ENCODE measurements at regions not wholly inside any gene's neighbourhood (a gene's known extent, or its start where the extent isn't known, plus 50 kb on each side); places are given as distances from the start of the nearest gene placed in this dataset.

DNA sequence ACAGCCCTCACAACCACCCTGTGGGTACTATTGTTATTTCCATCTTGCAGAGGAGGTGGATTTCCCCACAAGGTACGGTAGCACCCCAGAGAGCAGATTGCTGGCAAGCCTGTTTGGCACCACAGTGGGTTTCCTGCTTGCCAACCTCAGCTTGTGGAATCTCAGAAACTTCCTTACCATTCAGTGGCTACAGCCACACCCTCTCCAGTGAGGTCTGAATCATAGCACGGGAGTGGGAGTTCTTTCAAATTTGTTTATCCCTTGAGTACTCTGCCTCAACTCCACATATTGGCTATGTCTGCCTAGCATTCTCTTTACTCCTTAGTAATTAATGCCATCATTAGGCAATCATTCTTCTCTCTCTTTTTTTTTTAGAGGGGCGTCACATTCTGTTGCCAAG, 162.1 kb downstream of the PTPRU start:
- FAIRE-seq (no peak), DNase-seq (ENCODE audit: insufficient read length, low spot score) (no peak)
- no peak for TF ChIP-seq POLR2A (IDR thresholded peaks at IDR 0.05; ENCODE audit: low read depth, low read length)

DNA sequence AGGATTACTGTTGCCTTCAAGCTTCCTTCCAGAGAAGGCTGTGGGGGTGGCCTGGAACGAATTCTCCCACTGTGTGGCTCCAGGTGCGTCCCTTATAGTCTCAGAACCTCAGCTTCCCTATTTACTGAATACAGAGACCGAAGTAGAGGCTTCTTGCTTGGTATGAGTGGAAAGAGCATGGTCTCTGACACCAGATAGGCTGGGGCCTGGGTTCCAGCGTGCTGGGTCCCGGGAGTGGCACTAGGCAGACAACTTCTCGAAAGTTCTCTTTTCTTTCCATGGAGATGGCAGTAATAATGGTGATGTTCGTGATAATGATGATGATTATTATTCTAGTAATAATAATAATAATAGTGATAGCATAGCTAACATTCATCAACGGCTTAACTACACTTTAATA, 161.7 kb downstream of the PTPRU start:
- DNase-seq (ENCODE audit: insufficient read length, low spot score) (no peak), FAIRE-seq (no peak)
- no peak for TF ChIP-seq POLR2A (IDR thresholded peaks at IDR 0.05; ENCODE audit: low read depth, low read length)

DNA sequence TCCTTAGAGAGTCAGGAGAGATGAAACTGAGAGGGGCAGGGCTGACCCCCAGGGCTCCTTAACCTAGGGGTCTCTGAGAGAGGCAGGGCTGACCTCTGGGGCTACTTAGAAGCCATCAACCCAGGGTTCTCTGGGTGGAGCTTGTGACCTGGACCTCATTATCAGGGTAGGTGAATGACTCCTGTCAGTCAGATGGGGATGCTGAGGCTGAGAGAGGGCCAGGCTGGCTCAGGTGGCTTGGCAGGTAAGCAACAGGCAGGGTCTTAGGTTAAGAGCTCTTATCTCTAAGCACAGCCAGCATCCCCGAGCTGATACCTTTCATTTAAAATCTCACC, 160.9 kb downstream of the PTPRU start:
- no peak for TF ChIP-seq POLR2A (IDR thresholded peaks at IDR 0.05; ENCODE audit: low read depth, low read length)
- FAIRE-seq (no peak), DNase-seq (ENCODE audit: insufficient read length, low spot score) (no peak)

DNA sequence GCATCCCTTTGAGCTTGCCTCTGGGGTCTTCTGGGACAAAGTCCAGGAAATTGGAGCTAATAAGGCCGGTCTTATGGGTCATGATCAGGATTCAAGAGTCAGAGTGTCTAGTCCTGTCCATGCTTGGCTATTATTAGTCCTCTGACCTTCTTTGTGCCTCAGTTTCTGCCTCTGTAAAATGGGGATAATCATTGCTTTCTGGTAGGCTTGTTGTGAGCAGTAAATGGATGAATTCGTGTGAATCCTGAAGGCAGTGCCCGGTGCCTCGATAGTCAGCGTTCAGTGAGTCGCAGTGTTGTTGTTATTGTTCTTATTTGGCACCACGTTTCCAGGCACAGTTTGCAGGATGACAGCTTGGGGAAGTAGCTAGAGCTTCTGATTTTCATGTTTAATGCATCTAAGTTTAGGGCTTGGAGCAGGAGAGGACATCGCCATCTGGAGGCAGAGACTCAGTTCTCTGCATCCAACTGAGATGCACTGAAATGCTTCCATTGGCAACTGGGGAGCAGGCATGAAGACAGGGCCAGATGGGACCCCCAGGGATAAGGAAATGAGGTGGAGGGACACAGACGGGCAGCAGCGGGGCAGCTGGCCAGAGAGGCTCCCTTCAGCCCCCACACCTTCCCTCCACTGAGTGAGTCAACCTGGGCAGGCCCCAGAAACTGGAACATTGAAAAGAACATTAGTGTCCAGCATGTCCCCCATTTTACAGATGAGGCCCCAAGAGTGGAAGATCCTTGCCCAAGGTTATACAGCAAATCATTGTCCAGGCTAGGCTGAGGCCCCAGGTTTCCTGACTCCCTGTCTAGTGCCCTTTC, 160.3 kb downstream of the PTPRU start:
- TF ChIP-seq POLR2A (IDR thresholded peaks at IDR 0.05; ENCODE audit: low read depth, low read length): no peak
- DNase-seq (ENCODE audit: insufficient read length, low spot score): no peak
- FAIRE-seq: no peak

DNA sequence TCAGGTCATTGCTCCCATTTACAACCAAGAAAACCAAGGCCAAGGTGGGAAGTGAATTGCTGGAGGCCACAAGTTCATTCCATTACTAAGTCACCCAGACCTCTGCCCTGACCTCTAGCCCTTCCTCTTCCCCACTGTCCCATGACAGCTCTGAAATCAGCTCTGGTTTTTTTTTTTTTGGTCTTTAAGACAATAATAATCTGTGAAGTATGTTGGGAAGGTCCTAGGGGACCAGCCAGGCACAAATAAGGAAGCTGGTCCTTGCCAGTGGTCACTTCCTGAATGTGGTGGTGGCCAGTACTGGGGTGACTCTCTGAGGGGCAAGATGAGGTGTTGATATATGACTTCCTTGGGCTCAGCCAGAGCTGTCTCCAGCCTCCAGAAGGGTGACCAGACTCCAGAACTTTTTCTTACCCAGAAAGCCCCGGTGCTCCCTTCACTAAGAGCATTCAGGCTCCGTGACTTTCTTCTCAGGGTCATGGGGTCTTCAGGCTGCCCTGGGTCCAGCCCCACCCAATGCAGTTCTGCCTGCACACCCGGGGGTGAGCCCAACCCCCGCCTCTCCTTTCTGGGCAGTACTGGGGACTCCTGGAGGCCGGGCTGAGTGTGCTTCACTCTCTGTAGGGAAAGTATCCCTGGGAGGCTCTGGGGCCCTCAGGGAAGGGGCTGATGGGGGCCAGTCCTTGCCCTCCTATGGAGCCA, 159.6 kb downstream of the PTPRU start:
- no peak for DNase-seq (ENCODE audit: insufficient read length, low spot score)
- no peak for TF ChIP-seq POLR2A (IDR thresholded peaks at IDR 0.05; ENCODE audit: low read depth, low read length)
- FAIRE-seq: no peak

DNA sequence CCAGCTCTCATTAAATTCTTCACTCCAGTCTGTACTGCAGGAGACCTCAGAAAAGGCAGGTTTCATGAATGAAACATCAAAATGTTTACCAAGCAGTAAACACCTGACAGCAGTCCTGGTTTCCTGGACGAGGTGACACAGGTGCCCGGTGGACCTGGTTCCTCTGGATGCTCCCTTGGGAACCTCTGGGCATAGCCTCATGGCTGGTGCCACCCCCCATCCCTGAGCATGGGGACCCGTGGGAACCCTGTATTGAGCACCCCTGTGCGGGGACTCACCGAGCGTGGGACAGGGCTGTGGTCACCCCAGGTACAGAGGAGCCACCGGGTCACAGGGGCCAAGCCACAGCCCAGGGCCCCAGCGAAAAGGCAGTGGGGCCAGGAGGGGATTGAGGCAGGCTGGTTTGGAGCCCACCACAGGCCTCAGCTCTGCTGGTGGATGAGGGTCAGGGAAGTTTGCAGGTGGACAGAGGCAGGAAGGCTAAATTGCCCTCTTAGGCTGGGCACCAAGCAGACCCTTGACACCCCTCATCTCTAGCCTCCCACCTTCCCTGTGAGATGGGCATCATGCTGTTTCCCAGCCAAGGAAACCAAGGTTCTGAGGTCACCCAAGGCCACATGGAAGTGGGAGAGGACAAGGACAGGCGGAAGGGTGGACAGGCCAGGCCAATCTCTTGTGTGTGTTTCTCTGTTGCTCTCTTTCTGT, 158.4 kb downstream of the PTPRU start:
- no peak for DNase-seq (ENCODE audit: insufficient read length, low spot score)
- TF ChIP-seq POLR2A (IDR thresholded peaks at IDR 0.05; ENCODE audit: low read depth, low read length): no peak
- FAIRE-seq: no peak

DNA sequence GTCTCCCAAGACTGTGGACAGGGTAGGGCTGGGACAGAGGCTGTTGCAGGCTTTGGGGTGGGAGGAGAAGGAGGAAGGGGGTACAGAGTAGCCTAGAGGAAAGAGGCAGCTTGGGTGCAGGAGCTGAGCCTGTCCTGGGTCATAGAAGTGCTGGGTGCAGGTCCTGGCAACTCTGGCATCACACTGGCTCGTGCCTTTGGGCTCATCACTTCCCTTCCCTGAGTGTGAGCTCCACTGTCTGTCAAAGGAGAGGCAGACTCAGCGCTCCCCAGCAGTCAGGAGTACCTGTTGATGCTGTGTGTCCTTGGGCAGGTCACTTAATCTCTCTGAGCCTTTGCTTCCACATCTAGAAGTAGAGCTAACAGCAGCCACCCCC, 157.1 kb downstream of the PTPRU start:
- TF ChIP-seq POLR2A (IDR thresholded peaks at IDR 0.05; ENCODE audit: low read depth, low read length): no peak
- no peak for DNase-seq (ENCODE audit: insufficient read length, low spot score)
- no peak for FAIRE-seq

DNA sequence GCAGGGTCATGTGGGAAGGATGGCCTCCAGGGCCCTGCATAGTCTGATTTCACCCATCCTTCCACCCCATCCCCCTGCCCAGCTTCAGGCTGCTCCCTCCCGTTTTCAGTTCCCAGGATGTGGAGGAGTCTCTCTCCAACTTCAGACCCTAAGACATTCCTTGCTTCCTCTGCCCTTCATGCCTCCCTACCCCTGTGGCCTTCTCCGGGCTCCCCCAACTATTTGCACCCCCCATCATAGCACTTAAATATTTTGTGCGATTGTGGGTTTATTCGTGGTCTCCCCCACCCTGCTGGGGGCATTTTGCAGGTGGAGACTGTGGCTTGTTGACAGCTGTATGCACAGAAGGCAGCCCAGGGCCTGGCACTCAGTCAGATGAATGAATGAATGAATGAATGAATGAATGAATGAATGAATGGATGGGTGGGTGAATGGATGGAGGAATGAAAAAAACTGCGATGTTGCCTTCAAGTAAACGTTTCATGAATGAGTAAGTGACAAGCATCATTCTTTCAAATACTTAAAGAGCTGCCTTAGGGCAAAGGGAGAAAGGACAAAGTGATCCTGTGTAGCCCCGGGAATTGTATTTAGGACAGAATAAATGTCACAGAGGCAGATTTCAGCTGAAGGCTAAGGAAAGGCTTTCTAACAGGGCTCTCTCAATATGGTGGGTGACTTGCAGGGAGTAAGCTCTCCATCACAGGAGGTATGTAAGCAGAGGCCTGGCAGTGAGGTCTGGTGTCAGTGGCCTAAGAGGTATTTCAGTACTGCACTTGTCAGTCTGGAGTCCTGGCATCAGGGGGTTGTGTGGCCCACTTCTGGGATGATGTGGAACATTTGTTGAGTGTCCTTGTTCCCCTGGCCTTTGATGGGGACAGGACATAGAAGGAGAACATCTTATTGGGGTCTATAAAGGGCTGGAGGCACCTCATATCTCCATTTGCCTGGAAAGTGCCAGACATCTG, 156.4 kb downstream of the PTPRU start:
- TF ChIP-seq POLR2A (IDR thresholded peaks at IDR 0.05; ENCODE audit: low read depth, low read length): no peak
- DNase-seq (ENCODE audit: insufficient read length, low spot score): no peak
- FAIRE-seq: no peak

DNA sequence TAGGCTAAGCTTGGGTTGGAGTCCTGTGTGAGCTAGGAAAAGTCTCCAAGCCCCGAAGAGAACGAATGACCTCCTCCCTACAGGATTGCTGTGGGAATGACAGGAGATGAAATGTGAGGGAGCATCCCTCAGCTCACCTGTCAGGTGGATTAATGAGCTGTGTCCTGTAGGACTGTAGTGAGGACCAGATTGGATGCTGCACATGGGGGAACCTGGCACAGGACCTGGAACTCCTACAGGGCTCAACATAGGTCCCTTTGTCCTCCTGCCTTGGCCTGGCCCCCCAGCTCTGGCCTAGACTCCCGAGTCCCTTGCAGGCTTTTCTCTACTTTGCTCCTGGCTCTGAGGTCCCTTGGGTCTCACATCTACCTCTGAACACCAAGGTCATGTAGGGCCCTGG, 155.7 kb downstream of the PTPRU start:
- no peak for DNase-seq (ENCODE audit: insufficient read length, low spot score)
- no peak for FAIRE-seq
- TF ChIP-seq POLR2A (IDR thresholded peaks at IDR 0.05; ENCODE audit: low read depth, low read length): no peak

DNA sequence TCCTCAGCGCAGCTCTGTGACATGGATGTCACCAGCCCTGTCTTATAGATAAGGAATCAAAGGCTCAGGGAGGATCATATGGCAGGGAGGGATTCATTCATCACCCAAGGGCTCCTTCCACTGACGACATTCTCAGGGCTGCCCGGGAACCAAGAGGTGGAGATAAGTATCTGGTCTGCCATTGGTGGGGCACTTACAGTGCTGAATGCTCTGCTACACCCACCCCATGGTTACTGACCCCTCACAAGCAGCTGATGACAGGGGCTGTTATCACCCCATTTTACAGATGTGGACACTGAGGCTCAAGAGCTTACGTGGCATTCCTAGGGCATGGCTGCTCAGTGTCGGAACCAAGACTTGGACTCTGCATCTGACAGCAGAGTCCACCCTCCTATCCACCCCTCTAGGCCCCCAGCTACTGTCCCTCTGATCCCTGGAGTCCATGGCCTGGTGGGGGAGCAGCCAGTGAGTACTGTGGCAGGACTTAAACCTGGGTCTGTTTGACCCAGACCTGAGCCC, 155.1 kb downstream of the PTPRU start:
- no peak for DNase-seq (ENCODE audit: insufficient read length, low spot score)
- no peak for FAIRE-seq
- no peak for TF ChIP-seq POLR2A (IDR thresholded peaks at IDR 0.05; ENCODE audit: low read depth, low read length)

DNA sequence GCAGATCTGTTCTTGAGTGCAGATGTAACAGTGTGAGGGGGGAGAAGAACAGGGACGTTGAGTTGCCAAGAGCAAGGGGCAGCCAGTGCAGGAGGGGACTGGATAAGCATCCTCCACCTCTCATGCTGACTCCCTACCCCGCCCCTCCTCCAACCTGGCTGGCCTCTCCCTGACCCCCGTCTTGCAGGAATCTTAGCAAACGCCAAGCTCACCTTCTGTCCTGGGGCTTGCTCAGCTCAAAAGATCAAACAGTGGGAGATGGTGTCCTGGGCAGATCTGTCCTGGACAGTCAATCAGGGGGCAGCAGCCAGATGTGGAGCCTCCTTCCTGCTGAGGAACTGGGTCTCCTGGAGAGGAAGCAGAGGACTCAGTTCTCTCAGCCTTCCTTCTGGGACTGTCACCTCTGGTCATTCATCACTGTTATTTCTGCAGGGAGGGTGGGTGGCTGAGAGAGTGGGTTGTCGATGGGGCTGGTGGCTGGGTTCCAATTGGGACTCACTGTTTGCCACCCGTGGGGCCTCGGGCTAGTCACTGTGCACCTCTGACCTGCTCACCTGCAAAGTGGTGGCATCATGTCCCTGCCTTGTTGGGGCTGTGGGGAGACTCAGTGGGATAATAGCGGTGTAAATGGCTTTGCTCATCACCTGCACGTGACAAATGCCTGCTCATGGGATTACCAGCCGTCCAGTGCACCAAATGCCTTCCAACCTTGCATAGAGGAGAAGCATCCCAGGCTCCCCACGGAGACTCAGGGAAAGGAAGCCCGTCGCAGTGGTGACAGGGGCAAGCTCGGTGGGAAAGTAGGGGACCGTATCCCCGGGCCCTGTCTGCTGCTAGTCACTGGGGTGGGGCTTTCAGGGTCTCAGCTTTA, 154.4 kb downstream of the PTPRU start:
- DNase-seq (ENCODE audit: insufficient read length, low spot score): no peak
- TF ChIP-seq POLR2A (IDR thresholded peaks at IDR 0.05; ENCODE audit: low read depth, low read length): no peak
- no peak for FAIRE-seq

DNA sequence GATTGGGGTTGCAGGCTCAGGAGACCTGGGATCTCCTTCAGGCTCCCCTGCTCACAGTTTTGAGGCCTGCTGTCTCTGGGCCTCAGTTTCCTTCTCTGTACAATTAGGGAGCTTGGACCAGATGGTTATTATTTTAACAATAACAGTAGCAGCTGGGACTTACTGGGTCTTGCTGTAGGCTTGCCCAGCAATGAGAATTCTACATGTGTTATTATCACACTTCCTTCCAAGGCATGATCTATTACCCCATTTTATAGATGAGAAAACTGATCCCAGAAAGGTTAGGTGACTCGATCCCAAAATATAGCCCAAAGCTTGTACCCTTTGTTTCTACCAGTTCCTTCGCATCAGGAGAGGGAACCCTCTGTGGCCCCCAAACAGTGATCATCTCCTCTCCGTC, 153.8 kb downstream of the PTPRU start:
- no peak for TF ChIP-seq POLR2A (IDR thresholded peaks at IDR 0.05; ENCODE audit: low read depth, low read length)
- FAIRE-seq: no peak
- DNase-seq (ENCODE audit: insufficient read length, low spot score): no peak

All from H54 (cell line).